ENCODE measurements at regions not wholly inside any gene's neighbourhood (a gene's known extent, or its start where the extent isn't known, plus 50 kb on each side); places are given as distances from the start of the nearest gene placed in this dataset.

- TF ChIP-seq CTCF (IDR thresholded peaks at IDR 0.05) (no peak), EZH2 (IDR thresholded peaks at IDR 0.05) (no peak)
These were observed 115.3 kb upstream of the MYO3A start for GRCh38 chr10:25818751-25819150.

Data from neural progenitor cell (in vitro differentiated cells).